ENCODE measurements at regions not wholly inside any gene's neighbourhood (a gene's known extent, or its start where the extent isn't known, plus 50 kb on each side); places are given as distances from the start of the nearest gene placed in this dataset.
A peak's percentile ranks its signal among the peaks of the same experiment; 100 is the strongest.
"Not testable (repeated sequence)": the region's sequence is repeated elsewhere in the genome, so short reads cannot be mapped to it uniquely, and the experiment has no call there.

- not testable (repeated sequence) for DNase-seq
These were observed 106.6 kb upstream of the SAMD11 start for GRCh38 chr1:817071-817599.

- not testable (repeated sequence) for DNase-seq
These were observed 105.8 kb upstream of the SAMD11 start for GRCh38 chr1:817658-818617.

GRCh38 chr1:818618-819291, 105.0 kb upstream of the SAMD11 start:
- DNase-seq: no peak

- no peak for DNase-seq
These were observed 102.8 kb upstream of the SAMD11 start for GRCh38 chr1:820962-821361.

- not testable (repeated sequence) for DNase-seq
These were observed 96.9 kb upstream of the SAMD11 start for GRCh38 chr1:826808-827207.

- DNase-seq: peak; percentile 55 to 94
These were observed 96.3 kb upstream of the SAMD11 start for GRCh38 chr1:827211-828063.

- not testable (repeated sequence) for DNase-seq
These were observed 94.4 kb upstream of the SAMD11 start for GRCh38 chr1:829324-829723.

- not testable (repeated sequence) for DNase-seq
These were observed 93.8 kb upstream of the SAMD11 start for GRCh38 chr1:829932-830331.

- not testable (repeated sequence) for DNase-seq
These were observed 93.0 kb upstream of the SAMD11 start for GRCh38 chr1:830750-831149.

- DNase-seq: no peak
These were observed 92.2 kb upstream of the SAMD11 start for GRCh38 chr1:831522-831921.

- DNase-seq: no peak
These were observed 91.6 kb upstream of the SAMD11 start for GRCh38 chr1:832136-832535.

- DNase-seq: not testable (repeated sequence)
These were observed 90.5 kb upstream of the SAMD11 start for GRCh38 chr1:833226-833625.

GRCh38 chr1:835509-835908, 88.2 kb upstream of the SAMD11 start:
- not testable (repeated sequence) for DNase-seq

GRCh38 chr1:837601-838000, 86.1 kb upstream of the SAMD11 start:
- not testable (repeated sequence) for DNase-seq

GRCh38 chr1:838291-838690, 85.4 kb upstream of the SAMD11 start:
- not testable (repeated sequence) for DNase-seq

- not testable (repeated sequence) for DNase-seq
These were observed 83.1 kb upstream of the SAMD11 start for GRCh38 chr1:840592-840991.

- not testable (repeated sequence) for DNase-seq
These were observed 81.9 kb upstream of the SAMD11 start for GRCh38 chr1:841671-842425.

GRCh38 chr1:842799-843198, 80.9 kb upstream of the SAMD11 start:
- not testable (repeated sequence) for DNase-seq

GRCh38 chr1:843946-844345, 79.8 kb upstream of the SAMD11 start:
- not testable (repeated sequence) for DNase-seq

GRCh38 chr1:844472-845026, 79.2 kb upstream of the SAMD11 start:
- no peak for DNase-seq

GRCh38 chr1:845641-846040, 78.1 kb upstream of the SAMD11 start:
- DNase-seq: not testable (repeated sequence)

Data from NCI-H526 (cell line).